ENCODE measurements at regions not wholly inside any gene's neighbourhood (a gene's known extent, or its start where the extent isn't known, plus 50 kb on each side); places are given as distances from the start of the nearest gene placed in this dataset.

DNA sequence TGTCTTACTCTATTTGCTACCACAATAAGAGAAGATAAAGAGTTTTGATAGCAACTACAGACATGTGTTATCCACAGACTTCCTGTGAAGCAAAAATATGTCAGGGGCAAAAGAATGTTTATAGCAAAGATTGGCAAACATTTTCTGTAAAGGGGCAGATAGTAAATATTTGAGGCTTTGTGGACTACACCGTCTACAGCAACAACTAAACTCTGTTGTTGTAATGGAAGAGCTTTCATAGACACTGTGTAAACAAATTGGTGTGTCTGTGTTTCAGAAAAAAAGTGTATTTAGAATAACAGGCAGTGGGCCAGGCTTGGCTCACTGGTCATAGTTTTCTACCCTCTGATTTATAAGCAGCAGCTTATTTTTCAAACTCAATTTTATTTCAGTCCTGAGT, 521.4 kb downstream of the ANKRD7 start:
- intact Hi-C loops (cut with DNase I), result no loop called here
- no peak overlapping the region for H3K4me3 ChIP-seq
- H3K27ac ChIP-seq, result no peak overlapping the region
- no peaks in the 10 kb centered on the region for H3K9me3 ChIP-seq
- TF ChIP-seq, protein P1, sequence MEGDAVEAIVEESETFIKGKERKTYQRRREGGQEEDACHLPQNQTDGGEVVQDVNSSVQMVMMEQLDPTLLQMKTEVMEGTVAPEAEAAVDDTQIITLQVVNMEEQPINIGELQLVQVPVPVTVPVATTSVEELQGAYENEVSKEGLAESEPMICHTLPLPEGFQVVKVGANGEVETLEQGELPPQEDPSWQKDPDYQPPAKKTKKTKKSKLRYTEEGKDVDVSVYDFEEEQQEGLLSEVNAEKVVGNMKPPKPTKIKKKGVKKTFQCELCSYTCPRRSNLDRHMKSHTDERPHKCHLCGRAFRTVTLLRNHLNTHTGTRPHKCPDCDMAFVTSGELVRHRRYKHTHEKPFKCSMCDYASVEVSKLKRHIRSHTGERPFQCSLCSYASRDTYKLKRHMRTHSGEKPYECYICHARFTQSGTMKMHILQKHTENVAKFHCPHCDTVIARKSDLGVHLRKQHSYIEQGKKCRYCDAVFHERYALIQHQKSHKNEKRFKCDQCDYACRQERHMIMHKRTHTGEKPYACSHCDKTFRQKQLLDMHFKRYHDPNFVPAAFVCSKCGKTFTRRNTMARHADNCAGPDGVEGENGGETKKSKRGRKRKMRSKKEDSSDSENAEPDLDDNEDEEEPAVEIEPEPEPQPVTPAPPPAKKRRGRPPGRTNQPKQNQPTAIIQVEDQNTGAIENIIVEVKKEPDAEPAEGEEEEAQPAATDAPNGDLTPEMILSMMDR (IDR thresholded peaks at IDR 0.05), result no peak
- no peaks in the 10 kb centered on the region for H3K27me3 ChIP-seq
- ATAC-seq (no peak), DNase-seq (no peak)
- no peaks in the 10 kb centered on the region for H3K4me1 ChIP-seq
- H3K36me3 ChIP-seq, result no peaks in the 10 kb centered on the region

DNA sequence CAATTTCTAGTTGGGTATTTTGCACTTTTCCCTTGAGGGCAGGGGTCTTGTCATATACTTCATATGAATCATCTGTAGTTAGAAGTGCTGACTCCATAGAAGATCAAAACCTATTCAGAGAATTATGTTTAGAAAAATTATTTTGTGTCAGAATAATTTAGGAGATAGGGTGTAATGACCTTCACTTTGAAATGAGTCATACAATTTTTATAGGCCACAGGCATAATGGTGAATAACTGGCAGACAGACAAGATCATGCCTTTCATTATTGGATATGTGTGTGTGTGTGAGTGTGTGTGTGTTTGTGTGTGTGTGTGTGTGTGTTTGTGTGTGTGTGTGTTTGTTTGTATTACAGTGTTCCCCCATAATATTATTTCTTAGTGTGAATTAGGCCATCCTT, 523.0 kb downstream of the ANKRD7 start:
- ATAC-seq (no peak), DNase-seq (no peak)
- Histone ChIP-seq H3K4me1 (no peaks in the 10 kb centered on the region), H3K4me3 (no peak overlapping the region), H3K36me3 (no peaks in the 10 kb centered on the region), H3K27me3 (no peaks in the 10 kb centered on the region), H3K9me3 (no peaks in the 10 kb centered on the region), H3K27ac (no peak overlapping the region)
- TF ChIP-seq, protein P1 (IDR thresholded peaks at IDR 0.05), result no peak
- intact Hi-C loops (cut with DNase I), result no loop called here

DNA sequence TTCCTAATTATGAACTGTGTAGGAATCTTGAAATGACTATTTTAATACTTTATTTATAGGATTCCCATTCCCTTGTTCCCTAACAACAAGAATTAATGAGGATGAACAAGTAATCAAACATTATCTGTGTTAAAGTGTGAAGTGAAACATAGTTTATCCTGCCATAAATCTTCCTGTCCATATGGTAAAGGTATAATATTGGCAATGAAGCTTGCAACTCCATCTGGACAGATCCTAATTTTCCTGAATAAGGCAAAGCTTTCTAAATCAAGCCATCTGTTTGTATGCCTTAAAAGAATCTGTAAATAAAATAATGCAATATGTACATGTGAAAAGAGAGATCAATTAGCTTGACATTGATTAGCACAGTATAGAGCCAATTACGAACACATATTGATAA, 529.0 kb downstream of the ANKRD7 start:
- intact Hi-C loops (cut with DNase I), result no loop called here
- DNase-seq (no peak), ATAC-seq (no peak)
- TF ChIP-seq, protein P1 (IDR thresholded peaks at IDR 0.05), result no peak
- Histone ChIP-seq H3K4me1 (no peaks in the 10 kb centered on the region), H3K36me3 (no peaks in the 10 kb centered on the region), H3K4me3 (no peak overlapping the region), H3K27me3 (no peaks in the 10 kb centered on the region), H3K9me3 (no peaks in the 10 kb centered on the region), H3K27ac (no peak overlapping the region)

DNA sequence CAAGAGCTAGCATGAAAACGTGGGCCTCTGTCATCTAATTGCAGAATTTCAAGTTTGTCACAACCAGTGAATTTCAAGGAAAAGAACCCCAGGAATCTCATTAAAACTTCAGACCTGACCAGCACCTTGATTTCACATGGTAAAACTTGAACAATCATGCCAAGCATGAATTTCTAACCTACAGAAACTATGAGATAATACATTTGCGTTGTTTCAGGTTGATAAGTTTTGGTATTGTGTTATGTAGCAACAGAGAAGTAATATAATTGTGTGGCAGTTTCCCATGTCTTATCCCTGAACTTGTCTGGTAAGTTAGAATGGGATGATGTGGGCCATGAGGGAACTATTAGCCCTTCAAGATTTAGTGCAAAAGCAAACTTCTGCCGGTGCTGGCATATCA, 530.1 kb downstream of the ANKRD7 start:
- ATAC-seq, result no peak
- no peaks in the 10 kb centered on the region for H3K9me3 ChIP-seq

DNA sequence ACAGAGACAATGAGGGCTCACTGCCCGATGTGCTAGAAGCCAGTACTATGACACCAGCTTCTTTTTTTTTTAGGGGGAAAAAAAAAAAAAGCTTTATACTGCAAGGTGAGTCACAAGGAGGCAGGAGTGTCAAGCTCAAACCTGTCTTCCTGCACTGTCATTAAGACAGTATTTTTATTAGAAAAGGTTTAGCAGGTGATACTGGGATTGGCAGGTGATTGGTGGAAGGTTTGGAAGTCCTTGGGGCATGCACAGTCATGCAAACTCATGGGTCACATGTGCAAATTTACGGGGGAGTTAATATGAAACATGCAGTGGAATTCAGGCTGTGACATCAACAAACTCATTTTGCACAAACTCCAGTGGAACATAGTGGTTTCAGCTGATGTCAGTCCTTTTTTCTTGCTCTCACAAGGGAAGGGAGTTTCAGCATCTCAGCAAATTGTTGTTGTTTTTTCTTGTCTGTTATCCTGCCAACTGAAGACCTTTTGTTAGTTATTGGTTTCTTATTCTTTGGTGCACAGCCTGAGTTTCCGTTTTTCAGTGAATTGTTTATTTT, 530.6 kb downstream of the ANKRD7 start:
- DNase-seq, result no peak
- TF ChIP-seq, protein P1 (IDR thresholded peaks at IDR 0.05), result no peak
- intact Hi-C loops (cut with DNase I), result no loop called here
- no peaks in the 10 kb centered on the region for H3K36me3 ChIP-seq
- no peaks in the 10 kb centered on the region for H3K27me3 ChIP-seq
- H3K27ac ChIP-seq, result no peak overlapping the region
- ATAC-seq, result no peak
- no peaks in the 10 kb centered on the region for H3K9me3 ChIP-seq
- no peaks in the 10 kb centered on the region for H3K4me1 ChIP-seq
- H3K4me3 ChIP-seq, result no peak overlapping the region

More for the DNA sequence above, 530.1 kb downstream of the ANKRD7 start:
- TF ChIP-seq, protein P1 (IDR thresholded peaks at IDR 0.05), result no peak
- no peak for DNase-seq
- intact Hi-C loops (cut with DNase I), result no loop called here
- Histone ChIP-seq H3K36me3 (no peaks in the 10 kb centered on the region), H3K4me3 (no peak overlapping the region), H3K4me1 (no peaks in the 10 kb centered on the region), H3K27me3 (no peaks in the 10 kb centered on the region), H3K27ac (no peak overlapping the region)

DNA sequence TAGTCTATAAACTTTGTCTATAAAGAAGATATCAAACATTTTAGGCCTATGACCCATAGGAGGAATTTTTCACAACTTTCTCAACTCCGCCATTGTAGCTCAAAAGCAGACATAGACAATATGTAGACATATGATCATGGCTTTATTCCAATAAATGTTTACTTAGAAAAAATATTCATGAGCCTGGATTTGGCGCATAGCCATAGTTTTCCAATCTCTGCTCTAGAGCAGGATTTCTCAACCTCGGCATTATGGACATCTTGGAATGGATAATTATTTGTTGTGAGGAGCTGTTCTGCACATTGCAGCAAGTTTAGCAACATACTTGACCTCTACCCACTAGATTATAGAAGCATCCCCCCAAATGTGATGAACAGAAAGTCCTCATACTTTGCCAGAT, 532.6 kb downstream of the ANKRD7 start:
- H3K27ac ChIP-seq, result no peak overlapping the region
- no peak overlapping the region for H3K4me3 ChIP-seq
- no peaks in the 10 kb centered on the region for H3K9me3 ChIP-seq
- H3K4me1 ChIP-seq, result no peaks in the 10 kb centered on the region
- ATAC-seq, result no peak
- no peaks in the 10 kb centered on the region for H3K36me3 ChIP-seq
- TF ChIP-seq, protein P1 (IDR thresholded peaks at IDR 0.05), result no peak
- H3K27me3 ChIP-seq, result no peaks in the 10 kb centered on the region
- DNase-seq, result no peak
- intact Hi-C loops (cut with DNase I), result no loop called here
